NCI-H460 (cell line): ENCODE measurements at regions not wholly inside any gene's neighbourhood (a gene's known extent, or its start where the extent isn't known, plus 50 kb on each side); places are given as distances from the start of the nearest gene placed in this dataset.

Source experiments
- DNase-seq: peaks from one replicate; pipeline ENCODE4 v3.0.0-alpha.2; 2016; ENCODE audit warnings: low read depth; ENCODE audit errors: extremely low read depth

DNA sequence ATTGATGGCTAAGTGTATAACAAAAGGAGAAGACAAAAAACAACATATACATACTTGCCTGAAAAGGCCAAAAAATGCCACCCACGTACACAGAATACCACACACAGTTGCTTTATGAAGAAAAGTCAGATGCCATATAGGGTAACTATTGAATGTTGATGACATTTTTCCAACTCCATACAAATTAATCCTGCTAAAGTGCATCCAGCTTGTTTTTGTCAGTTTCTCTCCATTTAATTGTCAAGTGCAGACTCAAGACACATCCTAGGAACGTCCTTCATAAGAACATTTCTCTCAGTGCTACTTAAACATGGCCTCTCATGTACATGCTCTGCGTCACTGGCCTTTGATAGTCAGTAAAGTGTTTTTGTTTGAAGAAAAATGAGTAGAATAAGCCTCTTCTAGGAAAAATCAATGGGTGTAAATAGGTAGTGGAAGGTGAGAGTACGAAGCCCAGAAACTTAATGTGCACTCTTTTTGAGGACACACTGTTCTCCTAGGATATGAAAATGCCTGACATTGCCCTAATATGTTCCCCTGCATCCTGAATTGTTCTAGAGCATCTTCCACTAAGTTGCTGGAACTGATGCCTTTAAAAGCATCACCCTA, 267.4 kb upstream of the ATP11B start:
- no peak for DNase-seq

DNA sequence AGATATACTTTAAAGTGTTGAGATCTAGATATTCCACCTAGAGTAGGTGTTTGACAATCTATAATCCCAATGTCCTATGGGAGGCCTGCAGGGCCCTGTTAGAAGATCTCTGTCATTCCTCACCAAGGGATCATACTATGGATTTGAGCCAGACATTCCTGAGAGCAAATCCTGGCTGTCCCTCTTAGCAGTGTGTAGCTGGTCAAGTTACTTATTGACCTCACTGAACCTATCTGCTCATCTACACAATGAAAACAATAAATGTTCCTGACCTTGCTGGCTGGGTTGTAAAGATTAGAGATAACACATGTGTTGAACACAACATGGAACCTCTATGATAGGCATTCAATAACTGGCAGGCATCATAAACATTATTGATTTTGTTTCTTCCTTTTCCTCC, 265.6 kb upstream of the ATP11B start:
- no peak for DNase-seq

DNA sequence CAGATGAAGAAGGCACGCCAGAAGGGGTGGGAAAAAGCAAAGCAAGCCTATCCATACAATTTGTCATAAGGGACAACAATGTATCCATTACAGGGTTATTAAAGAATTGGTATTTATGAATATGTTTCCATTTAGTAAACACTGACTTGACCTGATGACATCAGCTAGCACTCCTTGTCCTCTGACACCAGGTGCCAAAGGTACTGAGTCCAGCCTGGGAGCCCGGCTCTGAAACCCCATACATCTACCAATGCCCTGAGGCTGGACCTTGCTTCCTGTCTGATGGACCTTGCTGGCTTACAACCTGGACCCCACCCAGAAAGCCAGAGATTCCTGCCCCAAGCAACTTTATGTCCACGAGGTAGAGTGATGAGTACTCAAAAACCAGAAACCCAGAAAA, 263.0 kb upstream of the ATP11B start:
- DNase-seq: no peak

DNA sequence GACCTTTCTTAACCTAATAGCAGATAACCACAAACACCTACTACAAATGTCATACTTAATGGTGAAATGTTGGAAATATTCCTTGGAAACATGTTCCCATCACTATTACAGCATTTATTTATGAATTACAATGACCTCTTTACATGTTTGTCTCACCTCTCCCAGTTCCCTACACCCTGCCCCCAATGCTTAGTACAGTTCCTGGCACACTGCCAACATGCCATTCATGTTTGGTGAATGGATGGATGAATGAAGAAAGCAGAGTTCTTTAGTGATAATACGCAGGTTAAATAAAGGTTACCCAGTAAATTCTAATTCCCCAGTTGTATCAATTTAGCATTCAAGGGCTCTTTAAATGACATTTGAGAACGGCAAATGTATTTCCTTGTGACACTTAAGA, 259.9 kb upstream of the ATP11B start:
- DNase-seq: no peak

DNA sequence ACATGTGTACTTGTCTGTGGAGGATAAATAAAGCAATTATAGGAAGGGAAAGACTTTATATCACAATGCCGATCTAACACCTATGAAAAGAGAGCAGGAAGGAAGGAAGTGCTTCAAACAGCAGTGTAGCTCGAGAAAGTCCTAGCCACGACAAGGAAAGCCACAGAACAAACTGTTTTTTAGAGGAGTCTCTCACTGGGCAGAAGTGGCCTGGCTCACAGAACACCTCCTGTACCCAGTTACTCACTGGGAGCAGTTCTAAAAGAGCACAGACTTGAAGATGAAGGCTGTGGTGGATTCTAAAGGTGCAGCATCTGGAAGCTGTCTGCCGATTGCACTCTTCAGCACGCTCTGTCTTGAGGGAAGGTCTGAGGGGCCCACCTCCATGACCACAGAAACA, 248.8 kb upstream of the ATP11B start:
- DNase-seq: no peak

DNA sequence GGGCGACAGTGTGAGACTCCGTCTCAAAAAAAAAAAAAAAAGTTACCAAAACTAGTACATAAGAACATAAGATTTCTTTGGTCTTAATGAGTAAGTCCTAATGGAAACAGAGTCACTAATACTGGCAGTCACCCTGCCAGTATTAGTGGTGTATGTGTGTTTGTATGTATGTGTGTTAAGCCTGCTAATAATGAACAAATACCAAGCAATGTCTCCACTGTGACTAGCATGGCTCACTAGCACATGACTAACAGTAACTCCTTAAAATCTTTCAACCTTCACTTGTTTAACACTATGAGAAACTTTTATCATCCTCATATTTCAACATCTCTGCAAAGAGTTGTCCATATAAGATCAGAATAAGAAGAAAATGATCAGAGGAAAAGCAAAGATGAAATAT, 231.0 kb upstream of the ATP11B start:
- no peak for DNase-seq

DNA sequence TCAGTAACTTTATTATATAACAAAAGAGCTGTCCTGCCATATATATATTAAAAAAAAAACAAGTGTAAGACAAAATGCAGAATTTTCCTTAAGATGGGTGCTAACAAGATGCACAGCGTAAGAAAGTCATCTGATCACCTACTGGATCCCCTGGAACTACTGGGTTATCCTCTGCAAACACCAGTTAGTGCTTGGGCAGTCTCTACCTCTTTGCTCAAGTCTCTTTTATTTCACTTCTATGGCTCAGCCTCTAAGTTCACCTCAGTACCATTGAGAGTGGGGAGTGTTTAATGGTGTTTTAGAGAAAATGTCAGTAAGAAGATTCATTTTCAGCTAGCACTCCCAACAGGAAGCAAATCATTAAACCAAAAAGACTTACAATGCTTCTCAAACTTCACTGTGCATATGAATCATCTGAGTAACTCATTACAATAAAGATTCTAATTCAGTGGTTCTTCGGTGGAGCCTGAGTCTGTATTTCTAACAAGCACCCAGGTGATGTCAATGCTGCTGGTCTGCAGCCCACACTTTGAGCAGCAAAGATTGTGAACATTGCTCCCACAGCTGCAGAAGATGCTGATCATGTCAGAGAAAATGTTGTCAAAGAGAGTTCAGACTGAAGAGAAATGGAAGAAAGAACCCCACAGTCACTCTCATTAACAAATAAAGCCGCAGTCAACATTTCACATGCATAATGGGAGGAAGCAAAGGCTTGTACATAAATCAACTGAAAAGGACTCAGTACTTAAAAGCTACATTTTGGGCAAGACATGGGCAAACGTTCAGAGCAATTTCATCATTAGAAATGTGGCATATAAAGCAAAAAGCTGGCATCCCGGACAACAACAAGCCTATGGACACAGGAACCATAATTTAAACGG, 227.1 kb upstream of the ATP11B start:
- DNase-seq: no peak

DNA sequence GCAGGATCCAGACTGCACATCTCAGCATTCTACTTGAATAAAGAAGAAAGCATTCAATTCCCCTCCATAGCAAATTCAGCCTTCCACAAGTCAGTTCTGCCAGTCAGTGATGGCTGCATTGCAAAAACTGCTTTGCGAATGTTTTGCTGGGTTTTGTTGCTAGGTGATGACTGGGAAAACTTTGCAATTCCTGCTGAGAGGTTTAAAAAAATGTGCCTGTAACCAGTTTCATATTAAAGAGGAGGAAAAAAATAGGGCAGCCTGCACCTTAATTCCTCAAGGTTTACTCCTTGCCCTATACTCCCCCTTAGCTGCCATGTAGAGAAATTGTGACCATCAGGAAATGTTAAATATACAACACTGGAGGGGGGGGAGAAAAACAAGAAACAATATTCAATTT, 225.6 kb upstream of the ATP11B start:
- no peak for DNase-seq

DNA sequence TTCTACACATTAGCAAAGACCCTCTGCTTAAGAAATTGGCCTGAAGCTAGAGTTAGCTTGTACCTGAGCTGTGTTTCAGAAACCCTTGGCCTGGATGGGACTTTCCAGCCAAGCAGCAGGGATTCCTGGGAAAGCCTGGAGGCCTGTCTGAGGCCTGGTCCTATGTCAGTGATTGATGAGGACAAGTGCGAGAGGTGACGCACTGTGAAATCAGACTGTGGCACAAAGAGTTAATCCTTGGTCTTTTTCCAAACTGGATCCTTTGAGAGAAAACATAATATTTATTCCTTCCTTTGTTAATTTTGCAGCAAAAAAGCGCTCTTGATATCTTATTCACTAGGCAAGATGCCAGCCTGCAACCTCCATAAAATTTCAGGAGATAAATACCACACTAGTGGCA, 225.0 kb upstream of the ATP11B start:
- no peak for DNase-seq

DNA sequence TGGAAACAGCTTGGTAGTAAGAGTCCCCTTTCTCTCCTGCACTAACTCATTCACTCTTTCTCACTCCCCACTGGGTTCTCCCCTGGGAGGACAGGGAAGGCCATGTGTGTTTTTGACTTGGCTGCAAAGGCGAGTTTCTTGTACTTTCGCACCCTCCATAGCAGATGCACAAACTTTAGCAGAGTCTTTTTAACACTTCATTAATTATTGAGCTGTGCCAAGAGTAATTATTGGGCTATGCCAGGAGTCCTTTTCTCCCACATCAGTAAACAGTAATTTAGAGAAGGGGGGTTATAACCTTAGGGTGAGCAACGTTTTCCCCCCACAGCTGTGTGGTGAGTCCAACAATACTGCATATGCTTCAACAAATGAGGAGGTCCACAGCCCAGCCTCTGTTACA, 224.4 kb upstream of the ATP11B start:
- no peak for DNase-seq

DNA sequence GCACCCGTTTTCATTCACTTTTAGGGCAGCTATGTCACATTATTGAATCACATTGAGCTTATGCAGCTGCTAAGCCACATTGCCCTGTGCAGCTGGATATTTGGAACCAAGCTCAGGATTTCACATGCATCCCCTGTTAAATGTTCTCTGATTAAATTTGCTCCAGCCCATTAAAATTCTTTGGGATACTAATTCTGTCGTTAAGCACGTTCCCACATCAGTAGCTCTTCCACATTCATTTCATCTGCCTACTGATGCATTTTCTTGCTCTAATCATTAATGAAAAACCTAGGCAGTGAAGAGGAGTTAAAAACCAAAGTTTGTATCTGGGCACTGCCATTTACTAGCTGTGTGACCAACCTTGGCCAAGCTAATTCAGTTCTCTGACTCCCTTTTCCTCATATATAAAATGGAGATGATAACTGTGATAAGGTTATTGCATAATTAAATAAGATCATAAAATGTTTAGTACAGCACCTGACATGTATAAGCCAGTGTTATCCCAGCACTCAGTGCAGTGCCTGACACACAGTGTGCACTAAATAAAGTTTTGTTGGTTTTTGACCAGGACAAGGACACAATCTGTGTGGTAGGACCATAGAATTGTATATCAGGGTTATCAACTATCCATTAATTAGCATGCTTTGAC, 222.2 kb upstream of the ATP11B start:
- no peak for DNase-seq

DNA sequence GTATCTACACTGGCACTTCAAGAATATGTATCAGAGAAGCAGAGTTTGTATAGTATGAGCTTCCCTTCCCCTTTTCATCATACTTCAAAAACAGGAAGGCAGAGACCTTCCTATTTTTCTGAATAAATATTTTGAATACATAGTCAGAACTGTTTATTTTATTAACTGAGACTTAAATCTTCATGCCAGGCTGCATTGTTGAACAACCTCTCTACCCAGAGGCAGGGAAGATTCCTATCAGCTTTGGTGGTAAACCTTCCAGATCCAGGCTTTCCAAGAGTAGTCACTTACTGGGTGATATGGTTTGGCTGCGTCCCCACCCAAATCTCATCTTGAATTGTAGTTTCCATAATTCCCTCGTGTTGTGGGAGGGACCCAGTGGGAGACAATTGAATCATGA, 217.4 kb upstream of the ATP11B start:
- DNase-seq: no peak

DNA sequence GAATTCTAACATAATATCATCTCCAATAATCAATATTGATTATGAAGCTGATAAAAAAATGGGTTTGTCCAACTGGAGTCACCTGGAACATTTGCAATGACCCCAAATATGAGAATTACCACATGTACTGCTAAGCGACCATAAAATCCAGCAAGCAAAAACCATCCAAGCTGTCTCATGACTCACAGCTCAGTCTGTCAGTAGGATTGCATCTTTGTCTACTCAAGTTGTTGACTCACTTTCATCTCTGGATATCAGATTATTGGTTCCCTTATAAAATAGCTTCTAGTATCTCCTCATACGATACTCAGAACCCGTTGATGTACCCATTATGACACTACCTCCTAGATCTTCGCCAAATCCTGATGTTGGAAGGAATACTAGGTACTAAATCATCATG, 209.8 kb upstream of the ATP11B start:
- no peak for DNase-seq

DNA sequence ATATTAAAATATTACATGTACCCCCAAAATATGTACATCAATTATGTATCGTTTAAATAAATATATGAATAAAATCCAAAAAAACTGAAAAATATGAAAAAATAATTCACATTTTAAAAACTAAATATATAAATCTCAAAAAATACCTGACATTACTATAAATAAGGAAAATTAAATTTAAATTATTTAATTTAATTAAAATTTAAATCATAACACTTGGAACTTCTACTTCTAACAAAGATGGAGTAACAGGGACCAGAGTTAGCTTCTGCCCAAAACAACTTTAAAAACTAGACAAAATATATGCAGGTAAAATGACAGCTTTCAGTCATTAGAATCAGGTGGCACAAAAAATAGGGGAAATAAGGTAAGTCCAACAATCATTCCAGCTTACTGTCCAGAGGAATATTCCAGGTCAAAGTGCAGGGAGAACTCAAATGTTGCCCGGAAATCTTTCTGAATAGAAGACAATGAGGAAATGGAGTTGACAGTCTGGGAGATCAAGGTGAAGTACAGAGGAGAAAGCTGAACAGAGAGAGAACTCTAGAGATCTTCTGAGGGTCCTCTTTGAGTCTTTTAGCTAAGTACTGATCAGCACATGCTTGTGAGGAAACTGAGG, 207.7 kb upstream of the ATP11B start:
- DNase-seq: no peak

DNA sequence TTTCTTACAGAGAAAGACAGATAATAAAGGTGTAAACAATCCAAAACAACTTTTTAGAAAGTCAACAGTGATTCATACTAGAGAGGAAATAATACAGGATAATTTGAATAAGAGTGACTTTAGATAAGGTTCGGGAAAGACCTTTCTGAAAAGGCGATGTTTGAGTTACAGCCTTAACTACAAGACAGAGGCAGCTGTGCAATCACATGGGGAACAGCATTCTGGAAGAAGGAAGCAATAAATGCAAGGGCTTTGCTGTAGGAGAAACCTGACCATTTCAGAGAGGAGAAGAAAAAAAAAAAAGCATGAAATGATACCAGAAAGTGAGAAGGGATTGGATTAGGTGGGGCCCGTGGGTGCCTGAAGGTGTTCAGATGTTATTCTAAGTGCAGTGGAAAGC, 200.6 kb upstream of the ATP11B start:
- no peak for DNase-seq

DNA sequence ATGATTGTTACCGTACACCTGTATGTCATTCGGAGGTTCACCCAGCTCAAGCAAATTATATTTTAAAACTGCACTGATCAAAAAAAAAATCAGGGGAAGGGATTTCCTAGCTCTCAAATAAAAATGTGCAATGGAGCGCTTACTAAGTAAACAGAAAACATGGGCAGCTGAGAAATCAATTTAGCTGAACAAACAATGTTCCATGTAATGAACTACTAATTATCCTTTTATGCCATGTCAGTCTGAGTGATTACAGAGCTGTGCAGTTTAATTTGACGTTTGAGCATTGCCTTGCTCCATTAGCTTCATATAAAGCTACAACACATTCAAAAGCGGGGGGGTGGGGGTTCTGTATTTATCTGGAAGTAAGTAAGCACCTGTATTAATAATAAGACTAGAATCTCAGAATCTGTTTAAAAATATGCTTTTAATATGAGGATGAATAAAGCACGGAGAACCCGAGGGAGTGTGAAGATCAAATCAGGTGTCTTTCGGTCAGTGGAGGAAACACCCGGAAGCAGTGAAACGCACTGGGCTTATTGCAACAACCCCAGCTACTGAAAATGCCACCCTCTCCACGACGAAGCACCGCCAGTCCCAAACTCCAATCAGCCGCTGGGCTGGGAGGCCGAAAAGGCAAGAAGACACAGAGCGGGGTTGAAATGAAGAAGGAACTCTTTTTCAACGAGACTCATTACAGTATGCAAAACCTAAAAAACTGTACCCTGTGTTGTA, 196.5 kb upstream of the ATP11B start:
- no peak for DNase-seq

DNA sequence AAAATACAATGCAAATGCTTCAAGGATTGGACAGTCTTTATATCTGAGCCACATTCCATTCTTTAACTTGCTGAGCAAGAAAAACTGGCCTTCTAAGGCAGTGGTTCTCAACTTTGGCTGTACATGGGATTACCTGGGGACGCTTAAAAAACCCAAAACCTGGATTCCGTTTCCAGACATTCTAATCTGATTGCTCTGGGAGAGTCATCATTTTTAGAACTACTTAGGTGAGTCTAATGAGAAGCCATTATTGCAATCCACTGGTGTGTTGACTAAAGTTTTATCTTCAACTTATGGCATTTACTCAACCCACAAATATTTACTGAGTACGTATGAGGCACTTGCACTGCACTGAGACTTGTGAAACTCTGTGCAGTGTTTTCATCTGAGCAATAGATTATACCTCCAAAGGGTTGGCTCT, 195.7 kb upstream of the ATP11B start:
- no peak for DNase-seq

DNA sequence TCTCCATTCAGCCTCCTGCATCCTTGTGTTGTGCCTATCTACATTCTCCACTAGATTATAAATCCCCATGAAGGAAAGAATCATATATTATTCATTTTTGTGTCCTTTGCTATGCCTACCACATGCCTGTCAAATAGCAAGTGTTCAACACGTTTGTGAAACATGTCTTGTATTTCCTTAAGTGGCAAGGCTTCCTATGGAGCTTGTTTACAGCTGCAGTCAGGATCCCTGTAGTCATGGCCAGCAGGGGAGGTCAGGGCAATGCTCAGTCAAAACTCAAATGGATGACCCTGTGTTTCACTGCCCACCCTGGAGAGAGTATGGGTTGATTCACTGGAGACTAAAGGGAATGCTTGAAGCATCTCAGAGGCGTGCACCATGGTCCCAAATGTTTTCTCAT, 191.7 kb upstream of the ATP11B start:
- DNase-seq: no peak

DNA sequence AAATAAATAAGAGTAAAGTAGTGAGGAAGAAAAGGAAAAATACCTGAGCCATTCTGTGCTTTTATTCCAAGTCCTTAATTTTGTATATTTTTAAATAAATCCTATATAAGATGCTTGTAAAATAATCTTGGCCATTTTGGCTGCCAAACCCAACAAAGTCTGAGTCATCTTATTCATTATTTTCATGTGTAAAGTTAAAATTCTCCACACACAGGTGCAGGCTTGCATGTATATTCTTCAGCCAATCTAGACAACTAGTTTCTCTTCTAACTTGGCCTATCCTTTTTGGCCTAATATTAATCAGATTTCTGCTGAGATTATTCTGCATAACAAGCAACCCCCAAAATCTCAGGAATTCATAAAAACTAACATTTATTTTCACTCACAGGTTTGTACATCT, 189.8 kb upstream of the ATP11B start:
- no peak for DNase-seq

DNA sequence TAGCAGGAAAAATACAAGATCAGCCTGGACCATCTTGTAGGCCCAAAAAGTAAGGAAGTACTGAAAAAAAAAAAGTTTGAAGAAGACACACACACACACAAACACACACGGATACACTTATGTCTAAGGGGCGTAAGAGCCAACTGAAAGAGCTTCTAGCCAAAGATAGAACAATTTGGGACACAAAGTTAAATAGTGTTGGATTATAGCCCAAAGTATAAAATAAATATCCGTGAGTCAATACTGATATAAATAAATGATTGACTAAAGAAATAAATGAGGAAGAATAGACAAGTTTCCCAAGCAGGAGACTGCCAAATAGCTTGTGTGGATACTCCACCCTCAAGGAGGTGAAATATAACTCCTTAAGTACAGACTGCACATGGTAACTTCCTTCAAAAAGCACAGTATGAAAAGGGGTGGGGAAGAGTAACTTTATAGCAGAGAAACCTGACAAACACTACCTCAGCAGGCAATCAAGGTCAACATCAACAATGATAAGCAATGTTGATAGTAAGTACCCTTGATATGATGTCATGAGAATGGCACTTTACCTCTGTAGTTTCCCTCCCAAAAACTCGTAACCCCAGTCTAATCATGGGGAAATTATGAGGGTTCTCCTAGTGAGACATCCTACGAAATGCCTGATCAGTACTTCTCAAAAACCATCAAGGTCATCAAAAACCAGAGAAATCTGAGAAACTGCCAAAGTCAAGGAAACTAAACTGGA, 187.3 kb upstream of the ATP11B start:
- no peak for DNase-seq
